Bronchial epithelial cell (primary cell): ENCODE measurements at regions not wholly inside any gene's neighbourhood (a gene's known extent, or its start where the extent isn't known, plus 50 kb on each side); places are given as distances from the start of the nearest gene placed in this dataset.
"Not testable (repeated sequence)": the region's sequence is repeated elsewhere in the genome, so short reads cannot be mapped to it uniquely, and the experiment has no call there.

ENCODE experiments used
- DNase-seq: peaks from one replicate; pipeline ENCODE4 v3.0.0-alpha.2; 2010; ENCODE audit warnings: low read depth
- FAIRE-seq: peaks from 2 replicates; lab custom pipeline; 2011; peaks lifted over from hg19 to GRCh38; lab: Jason Lieb, UNC
- H3K27me3 ChIP-seq: 2 replicates; pipeline ENCODE4 v1.5.1; 2011; ENCODE audit warnings: low read length; ENCODE audit not compliant: control insufficient read depth, insufficient read depth
- H3K36me3 ChIP-seq: 2 replicates; pipeline ENCODE4 v1.5.1; 2011; ENCODE audit warnings: low read length; ENCODE audit not compliant: control insufficient read depth, insufficient read depth
- H3K4me3 ChIP-seq: 2 replicates; pipeline ENCODE4 v1.5.1; 2011; ENCODE audit warnings: mild to moderate bottlenecking, low read depth, low read length, control low read depth
- TF ChIP-seq, protein P1 (sequence below): IDR thresholded peaks from 2 replicates; pipeline ENCODE4 v1.5.1; 2011; ENCODE audit warnings: mild to moderate bottlenecking, moderate library complexity, low read length, control low read depth, inconsistent platforms; ENCODE audit not compliant: insufficient read depth, severe bottlenecking

GRCh38 chr10:20596911-20597310, 300.2 kb downstream of the NEBL start:
- DNase-seq, result no peak
- Histone ChIP-seq H3K36me3 (no peaks in the 10 kb centered on the region), H3K27me3 (no peaks in the 10 kb centered on the region), H3K4me3 (no peak overlapping the region)
- no peak for FAIRE-seq
- TF ChIP-seq, protein P1, sequence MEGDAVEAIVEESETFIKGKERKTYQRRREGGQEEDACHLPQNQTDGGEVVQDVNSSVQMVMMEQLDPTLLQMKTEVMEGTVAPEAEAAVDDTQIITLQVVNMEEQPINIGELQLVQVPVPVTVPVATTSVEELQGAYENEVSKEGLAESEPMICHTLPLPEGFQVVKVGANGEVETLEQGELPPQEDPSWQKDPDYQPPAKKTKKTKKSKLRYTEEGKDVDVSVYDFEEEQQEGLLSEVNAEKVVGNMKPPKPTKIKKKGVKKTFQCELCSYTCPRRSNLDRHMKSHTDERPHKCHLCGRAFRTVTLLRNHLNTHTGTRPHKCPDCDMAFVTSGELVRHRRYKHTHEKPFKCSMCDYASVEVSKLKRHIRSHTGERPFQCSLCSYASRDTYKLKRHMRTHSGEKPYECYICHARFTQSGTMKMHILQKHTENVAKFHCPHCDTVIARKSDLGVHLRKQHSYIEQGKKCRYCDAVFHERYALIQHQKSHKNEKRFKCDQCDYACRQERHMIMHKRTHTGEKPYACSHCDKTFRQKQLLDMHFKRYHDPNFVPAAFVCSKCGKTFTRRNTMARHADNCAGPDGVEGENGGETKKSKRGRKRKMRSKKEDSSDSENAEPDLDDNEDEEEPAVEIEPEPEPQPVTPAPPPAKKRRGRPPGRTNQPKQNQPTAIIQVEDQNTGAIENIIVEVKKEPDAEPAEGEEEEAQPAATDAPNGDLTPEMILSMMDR, result no peak

DNA sequence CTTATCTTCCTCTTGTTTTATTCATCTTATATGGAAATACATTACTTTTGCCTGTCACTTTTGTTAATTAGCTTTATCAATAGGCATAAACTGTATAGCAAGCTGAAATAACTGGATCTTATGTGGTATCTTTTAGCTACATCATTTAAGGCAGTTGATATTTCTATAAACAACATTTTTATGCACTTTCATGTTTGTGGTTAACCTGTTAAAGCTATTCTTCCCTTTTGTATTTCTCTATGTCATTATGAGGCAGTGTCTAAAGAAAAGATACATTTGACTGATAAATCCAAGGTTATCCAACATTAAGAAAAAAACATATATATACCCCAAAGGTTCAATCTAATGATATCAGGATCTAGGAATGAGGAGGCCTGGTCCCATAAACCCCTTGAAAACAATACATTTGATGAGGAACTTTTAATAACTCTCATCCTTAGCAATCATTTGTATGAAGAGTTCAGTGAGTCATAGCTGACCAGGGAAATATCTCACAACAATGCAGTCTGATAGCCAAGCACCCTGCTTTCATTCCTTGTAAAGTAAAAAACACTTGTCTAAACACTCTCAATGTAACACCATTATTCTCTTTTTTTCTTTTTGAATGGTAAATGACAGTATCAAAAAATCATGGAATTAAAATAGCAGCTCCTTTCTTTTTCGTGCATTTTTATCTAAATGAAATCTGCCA, 300.9 kb downstream of the NEBL start:
- Histone ChIP-seq H3K27me3 (no peaks in the 10 kb centered on the region), H3K36me3 (no peaks in the 10 kb centered on the region), H3K4me3 (no peak overlapping the region)
- FAIRE-seq (no peak), DNase-seq (peak; percentile 18)
- TF ChIP-seq, protein P1, result no peak

DNA sequence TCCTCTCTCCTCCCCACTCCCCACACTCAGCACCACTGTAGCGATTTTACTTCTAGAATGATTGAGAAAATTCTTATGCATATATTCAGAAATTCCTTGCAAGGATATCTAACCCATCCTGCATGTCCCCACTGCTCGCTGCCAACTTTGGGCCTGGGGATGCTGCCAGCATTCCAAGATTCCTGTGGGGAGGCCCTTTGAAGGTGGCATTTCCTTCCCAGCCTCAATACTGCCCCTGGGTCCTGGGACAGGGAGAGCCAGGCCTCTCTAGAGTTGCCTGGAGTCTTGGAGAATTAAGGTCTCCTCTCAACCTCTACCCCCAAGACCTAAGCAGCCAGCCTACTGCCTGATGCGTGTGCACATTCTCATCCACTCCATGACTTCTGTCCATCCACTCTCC, 303.5 kb downstream of the NEBL start:
- Histone ChIP-seq H3K27me3 (no peaks in the 10 kb centered on the region), H3K36me3 (no peaks in the 10 kb centered on the region), H3K4me3 (no peak overlapping the region)
- TF ChIP-seq, protein P1, result no peak
- DNase-seq (no peak), FAIRE-seq (no peak)

DNA sequence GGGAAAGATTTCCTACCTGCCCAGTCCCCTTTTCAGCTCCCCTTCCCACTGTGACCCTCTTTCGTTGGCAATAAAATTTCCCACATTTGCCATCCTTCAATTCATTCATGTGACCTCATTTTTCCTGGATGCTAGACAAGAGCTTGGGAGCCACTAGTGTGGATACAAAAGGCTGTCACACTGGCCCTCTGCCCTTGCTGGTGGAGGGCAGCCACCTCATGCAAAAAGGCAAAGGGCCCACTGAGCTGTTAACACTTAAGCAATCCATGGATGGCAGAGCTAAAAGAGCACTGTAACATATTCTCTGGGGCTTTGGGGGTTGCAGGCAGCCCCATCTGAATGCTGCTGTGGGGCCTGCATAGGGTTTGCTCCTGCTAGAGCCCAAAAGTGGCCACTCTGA, 315.1 kb downstream of the NEBL start:
- DNase-seq (no peak), FAIRE-seq (peak; percentile 75)
- H3K27me3 ChIP-seq, result no peaks in the 10 kb centered on the region
- TF ChIP-seq, protein P1, result no peak
- H3K36me3 ChIP-seq, result no peaks in the 10 kb centered on the region
- H3K4me3 ChIP-seq, result no peak overlapping the region

DNA sequence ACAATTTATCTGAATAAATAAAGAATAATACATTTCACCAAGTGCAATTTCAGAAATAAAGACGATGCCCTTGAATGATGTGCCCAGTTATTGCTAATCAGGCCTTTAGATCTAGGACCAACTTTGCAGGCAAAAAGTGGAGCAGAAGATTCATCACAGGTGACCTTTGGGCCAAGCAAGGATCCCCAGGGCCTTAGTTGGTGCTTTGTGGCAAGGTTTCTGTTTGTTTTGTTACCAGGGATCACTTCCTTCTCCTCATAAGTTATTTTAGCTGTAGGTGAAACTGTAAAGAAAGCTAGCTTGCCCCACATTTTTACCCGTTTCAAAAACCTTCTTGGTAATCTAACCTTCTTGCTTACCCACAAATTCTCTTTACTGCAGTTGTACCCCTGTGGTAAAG, 323.2 kb downstream of the NEBL start:
- Histone ChIP-seq H3K4me3 (no peak overlapping the region), H3K27me3 (no peaks in the 10 kb centered on the region), H3K36me3 (no peaks in the 10 kb centered on the region)
- no peak for DNase-seq
- TF ChIP-seq, protein P1, result no peak
- no peak for FAIRE-seq

DNA sequence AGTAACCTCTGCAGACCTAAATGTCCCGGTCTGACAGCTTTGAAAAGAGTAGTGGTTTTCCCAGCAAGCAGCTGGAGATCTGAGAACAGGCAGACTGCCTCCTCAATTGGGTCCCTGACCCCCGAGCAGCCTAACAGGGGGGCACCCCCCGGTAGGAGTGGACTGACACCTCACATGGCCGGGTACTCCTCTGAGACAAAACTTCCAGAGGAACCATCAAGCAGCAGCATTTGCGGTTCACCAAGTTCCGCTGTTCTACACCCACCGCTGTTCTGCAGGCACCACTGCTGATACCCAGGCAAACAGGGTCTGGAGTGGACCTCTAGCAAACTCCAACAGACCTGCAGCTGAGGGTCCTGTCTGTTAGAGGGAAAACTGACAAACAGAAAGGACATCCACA, 341.1 kb downstream of the NEBL start:
- H3K36me3 ChIP-seq, H3K27me3 ChIP-seq, H3K4me3 ChIP-seq, FAIRE-seq, DNase-seq: not testable (repeated sequence)
